GM12878 (cell line): ENCODE measurements at regions not wholly inside any gene's neighbourhood (a gene's known extent, or its start where the extent isn't known, plus 50 kb on each side); places are given as distances from the start of the nearest gene placed in this dataset.

Experiments
- ATAC-seq: fragments of 200-7000 bp; cut with Tn5 transposase; 3 replicates; pipeline ENCODE4 v1.9.1; 2020; ENCODE audit warnings: mild to moderate bottlenecking, moderate library complexity
- BruUV-seq: library from RNA; stranded (reverse); fragments of 400-500 nt; replicated peaks from 2 replicates; lab custom pipeline; 2021; lab: Mats Ljungman, UMichigan
- CTCF ChIA-PET: fragments of 300-600 bp; sonication (Branson Sonifier 250); formaldehyde crosslinking; extraction: SDS; loops from one replicate; lab custom pipeline; 2021; ENCODE audit warnings: inconsistent platforms; lab: Yijun Ruan, JAX
- POLR2A ChIA-PET: fragments of 350-600 bp; formaldehyde crosslinking; extraction: SDS; loops from one replicate; lab custom pipeline; 2021; ENCODE audit warnings: inconsistent platforms; lab: Charles Lee
- RAD21 ChIA-PET: fragments of 300-600 bp; sonication (Branson Sonifier 250); formaldehyde crosslinking; loops from one replicate; lab custom pipeline; 2023; ENCODE audit warnings: antibody characterized with exemption; ENCODE audit not compliant: unreplicated experiment; lab: Charles Lee
- SMC1A ChIA-PET: fragments of 300-600 bp; sonication (Branson Sonifier 250); formaldehyde crosslinking; loops from one replicate; lab custom pipeline; 2023; ENCODE audit not compliant: unreplicated experiment, uncharacterized antibody; lab: Charles Lee
- DNase-seq: peaks from one replicate; pipeline ENCODE4 v3.0.0-alpha.2; 2011; ENCODE audit warnings: low read depth, low spot score
- FAIRE-seq: peaks from 3 replicates; lab custom pipeline; 2011; peaks lifted over from hg19 to GRCh38; lab: Jason Lieb, UNC
- H2AFZ ChIP-seq: 2 replicates; pipeline ENCODE4 v1.6.0; 2011; ENCODE audit warnings: low read depth, low read length, control low read depth; ENCODE audit not compliant: control insufficient read depth
- H3K27ac ChIP-seq: 2 replicates; pipeline ENCODE4 v1.5.1; 2011; ENCODE audit warnings: control low read depth; ENCODE audit not compliant: control insufficient read depth, insufficient read depth
- H3K27me3 ChIP-seq, 2 experiments: replicated peaks in 1 of 2; 2 replicates each; pipeline versions ENCODE4 v1.6.0 to v1.6.1; 2011; ENCODE audit warnings: low read length in 1 of 2; ENCODE audit not compliant: control insufficient read depth in 2 of 2, insufficient read depth in 2 of 2
- H3K36me3 ChIP-seq, 2 experiments: 2 replicates each; pipeline ENCODE4 v1.5.1; 2011; ENCODE audit warnings: low read length in 1 of 2; ENCODE audit not compliant: control insufficient read depth in 2 of 2, insufficient read depth in 2 of 2
- H3K4me1 ChIP-seq: 2 replicates; pipeline ENCODE4 v1.6.1; 2011; ENCODE audit warnings: mild to moderate bottlenecking, low read length, moderate library complexity, mixed read lengths; ENCODE audit not compliant: control insufficient read depth, insufficient read depth
- H3K4me2 ChIP-seq: 2 replicates; pipeline ENCODE4 v1.6.0; 2011; ENCODE audit warnings: control low read depth; ENCODE audit not compliant: control insufficient read depth, insufficient read depth
- H3K4me3 ChIP-seq: fragments of 200-600 bp; sonication (generic); 2 replicates; pipeline ENCODE4 v1.5.1; 2016
- H3K79me2 ChIP-seq: 2 replicates; pipeline ENCODE4 v1.6.0; 2011; ENCODE audit warnings: low read length; ENCODE audit not compliant: control insufficient read depth, insufficient read depth
- H3K9ac ChIP-seq: 2 replicates; pipeline ENCODE4 v1.8.0; 2011; ENCODE audit warnings: low read length, control low read depth, mixed read lengths; ENCODE audit not compliant: control insufficient read depth, insufficient read depth
- H3K9me3 ChIP-seq: replicated peaks from 3 replicates; pipeline ENCODE4 v1.5.1; 2011; ENCODE audit warnings: mild to moderate bottlenecking, low read length; ENCODE audit not compliant: control insufficient read depth, insufficient read depth
- H4K20me1 ChIP-seq: 2 replicates; pipeline ENCODE4 v1.6.0; 2011; ENCODE audit not compliant: control insufficient read depth, insufficient read depth
- BMI1 ChIP-seq: fragments of 450-650 bp; IDR thresholded peaks from 2 replicates; pipeline ENCODE4 v1.6.1; 2016; ENCODE audit warnings: mild to moderate bottlenecking, moderate library complexity, borderline replicate concordance
- E4F1 ChIP-seq: fragments of 450-650 bp; IDR thresholded peaks from 2 replicates; pipeline ENCODE4 v1.6.1; 2018; ENCODE audit warnings: borderline replicate concordance, mild to moderate bottlenecking; ENCODE audit not compliant: partially characterized antibody
- FOXM1 ChIP-seq: IDR thresholded peaks from 2 replicates; pipeline ENCODE4 v1.6.1; 2012; ENCODE audit warnings: low read depth, mild to moderate bottlenecking, inconsistent platforms, low read length, moderate library complexity
- GATAD2B ChIP-seq: fragments of 450-650 bp; conservative IDR thresholded peaks from 2 replicates; pipeline ENCODE4 v1.6.1; 2017; ENCODE audit warnings: low read depth, mild to moderate bottlenecking, moderate library complexity
- HDAC6 ChIP-seq: fragments of 200-600 bp; sonication (generic); IDR thresholded peaks from one replicate; pipeline ENCODE4 v1.8.0; 2017; ENCODE audit warnings: antibody characterized with exemption; ENCODE audit not compliant: unreplicated experiment
- IRF4 ChIP-seq: IDR thresholded peaks from 2 replicates; pipeline ENCODE4 v1.6.1; 2011; ENCODE audit warnings: low read depth, low read length
- MYB ChIP-seq: fragments of 150-350 bp; IDR thresholded peaks from 2 replicates; pipeline ENCODE4 v1.6.1; 2014; ENCODE audit warnings: mild to moderate bottlenecking, low read depth, low read length, borderline replicate concordance
- MYC ChIP-seq: IDR thresholded peaks from 2 replicates; pipeline ENCODE4 v1.6.1; 2011; ENCODE audit warnings: mild to moderate bottlenecking, low read length, moderate library complexity, inconsistent platforms; ENCODE audit not compliant: insufficient read depth, insufficient replicate concordance, insufficient read length, severe bottlenecking
- PKNOX1 ChIP-seq: fragments of 450-650 bp; IDR thresholded peaks from 2 replicates; pipeline ENCODE4 v1.6.1; 2016; ENCODE audit warnings: mild to moderate bottlenecking
- POLR2AphosphoS5 ChIP-seq: IDR thresholded peaks from 2 replicates; pipeline ENCODE4 v1.6.1; 2011; ENCODE audit warnings: mild to moderate bottlenecking, low read length, inconsistent platforms
- ZBTB4 ChIP-seq: fragments of 450-650 bp; formaldehyde crosslinking; IDR thresholded peaks from 2 replicates; pipeline ENCODE4 v1.4.0; 2022; ENCODE audit warnings: mild to moderate bottlenecking, moderate library complexity
- ZNF592 ChIP-seq: fragments of 450-650 bp; IDR thresholded peaks from 2 replicates; pipeline ENCODE4 v1.6.1; 2017; ENCODE audit warnings: mild to moderate bottlenecking, moderate library complexity
- WGBS: methylation state at CpG from one replicate; pipeline ENCODE4 v1.1.6; 2016; ENCODE audit warnings: low lambda C conversion rate; ENCODE audit not compliant: insufficient replicate concordance, insufficient coverage; ENCODE audit errors: missing lambda C conversion rate; 5-methylcytosine and 5-hydroxymethylcytosine counted together
- in situ Hi-C: fragments of 300-500 bp; cut with MboI; formaldehyde crosslinking; loops from 9 replicates; pipeline ENCODE4 v1.14.3; 2018; ENCODE audit warnings: mixed read lengths
- intact Hi-C: fragments of 100-400 bp; cut with micrococcal nuclease; formaldehyde crosslinking; loops from one replicate; pipeline ENCODE4 v1.14.2; 2022; ENCODE audit not compliant: unreplicated experiment

- in situ Hi-C loops (no loop called here), intact Hi-C loops (no loop called here)
- ChIA-PET POLR2A (interaction anchor here (1.1 kb wide), 1 partner anchor 22 kb away, joined by 3 read pairs; no protein-coding TSS in a partner anchor), RAD21 (no interaction called here), CTCF (no interaction called here), SMC1A (interaction anchor here (1.1 kb wide), 1 partner anchor 12 kb away, joined by 3 read pairs; no protein-coding TSS in a partner anchor)
- WGBS: 40% methylated on average over 1 of the region's 1 CpG
- FAIRE-seq (no peak), DNase-seq (no peak), ATAC-seq (no peak)
- no peak overlapping the region for H3K27ac ChIP-seq
- H3K79me2 ChIP-seq: no peaks in the 10 kb centered on the region
- H3K9me3 ChIP-seq: peaks cover 5% of the 10 kb centered on the region; the same call in 2 of the 3 replicates
- no peaks in the 10 kb centered on the region; the same call in 1 of the 2 replicates for H3K4me1 ChIP-seq
- no peak overlapping the region for H3K4me2 ChIP-seq
- H3K36me3 ChIP-seq: no peaks in the 10 kb centered on the region
- BruUV-seq: no TSS peak
- no peak overlapping the region for H3K9ac ChIP-seq
- H3K4me3 ChIP-seq: no peak overlapping the region
- H3K27me3 ChIP-seq: no peaks in the 10 kb centered on the region
- H4K20me1 ChIP-seq: no peaks in the 10 kb centered on the region
- H2AFZ ChIP-seq: no peak overlapping the region
- no peak for TF ChIP-seq HDAC6
- TF ChIP-seq ZBTB4 (CRISPR knock-in tag): no peak
- no peak for TF ChIP-seq GATAD2B
- no peak for TF ChIP-seq MYB
- TF ChIP-seq MYC: no peak
- no peak for TF ChIP-seq ZNF592
- TF ChIP-seq PKNOX1: no peak
- TF ChIP-seq POLR2AphosphoS5: no peak
- no peak for TF ChIP-seq BMI1
- no peak for TF ChIP-seq E4F1
- no peak for TF ChIP-seq FOXM1
- TF ChIP-seq IRF4: no peak
Measured at GRCh38 chr5:68398146-68398812, 182.7 kb downstream of the PIK3R1 start.
